ENCODE measurements at regions not wholly inside any gene's neighbourhood (a gene's known extent, or its start where the extent isn't known, plus 50 kb on each side); places are given as distances from the start of the nearest gene placed in this dataset.
A peak's percentile ranks its signal among the peaks of the same experiment; 100 is the strongest.

GRCh38 chr5:40288800-40289485, 390.8 kb upstream of the PTGER4 start:
- H3K27me3 Mint-ChIP-seq (ENCODE audit: low read depth) = peaks cover 10% of the 10 kb centered on the region
- no peak overlapping the region for H3K4me3 Mint-ChIP-seq (ENCODE audit: unreplicated experiment)
- no peaks in the 10 kb centered on the region for H3K9me3 Mint-ChIP-seq (ENCODE audit: low read depth)
- H3K36me3 Mint-ChIP-seq (ENCODE audit: low read depth) = no peaks in the 10 kb centered on the region
- no peak overlapping the region for H3K27ac Mint-ChIP-seq (ENCODE audit: unreplicated experiment)
- DNase-seq (ENCODE audit: low spot score) = no peak
- TF ChIP-seq, protein P1, sequence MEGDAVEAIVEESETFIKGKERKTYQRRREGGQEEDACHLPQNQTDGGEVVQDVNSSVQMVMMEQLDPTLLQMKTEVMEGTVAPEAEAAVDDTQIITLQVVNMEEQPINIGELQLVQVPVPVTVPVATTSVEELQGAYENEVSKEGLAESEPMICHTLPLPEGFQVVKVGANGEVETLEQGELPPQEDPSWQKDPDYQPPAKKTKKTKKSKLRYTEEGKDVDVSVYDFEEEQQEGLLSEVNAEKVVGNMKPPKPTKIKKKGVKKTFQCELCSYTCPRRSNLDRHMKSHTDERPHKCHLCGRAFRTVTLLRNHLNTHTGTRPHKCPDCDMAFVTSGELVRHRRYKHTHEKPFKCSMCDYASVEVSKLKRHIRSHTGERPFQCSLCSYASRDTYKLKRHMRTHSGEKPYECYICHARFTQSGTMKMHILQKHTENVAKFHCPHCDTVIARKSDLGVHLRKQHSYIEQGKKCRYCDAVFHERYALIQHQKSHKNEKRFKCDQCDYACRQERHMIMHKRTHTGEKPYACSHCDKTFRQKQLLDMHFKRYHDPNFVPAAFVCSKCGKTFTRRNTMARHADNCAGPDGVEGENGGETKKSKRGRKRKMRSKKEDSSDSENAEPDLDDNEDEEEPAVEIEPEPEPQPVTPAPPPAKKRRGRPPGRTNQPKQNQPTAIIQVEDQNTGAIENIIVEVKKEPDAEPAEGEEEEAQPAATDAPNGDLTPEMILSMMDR (IDR thresholded peaks at IDR 0.05) = peak; percentile 19
- H3K4me1 Mint-ChIP-seq (ENCODE audit: low read depth) = peaks cover 5% of the 10 kb centered on the region

DNA sequence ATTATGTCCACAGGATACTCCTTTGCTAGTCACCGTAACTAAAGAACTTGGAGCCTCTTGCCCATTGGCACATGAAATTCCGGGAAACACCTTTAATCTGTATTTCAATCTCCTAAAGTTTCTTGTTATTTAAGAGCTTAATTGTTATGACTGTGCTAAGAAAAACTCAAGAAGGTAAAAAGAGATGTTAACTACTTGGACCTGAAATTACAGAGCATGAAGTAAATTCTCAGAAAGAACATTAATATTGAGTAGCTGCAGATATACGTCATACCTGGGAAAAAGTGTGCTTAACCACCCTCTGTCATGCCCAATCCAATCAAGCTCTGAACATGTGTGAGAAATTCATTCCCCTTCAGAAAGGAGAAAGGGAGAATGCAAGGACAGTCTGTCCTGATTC, 394.9 kb upstream of the PTGER4 start:
- H3K27me3 Mint-ChIP-seq (ENCODE audit: low read depth) = peaks cover 9% of the 10 kb centered on the region

DNA sequence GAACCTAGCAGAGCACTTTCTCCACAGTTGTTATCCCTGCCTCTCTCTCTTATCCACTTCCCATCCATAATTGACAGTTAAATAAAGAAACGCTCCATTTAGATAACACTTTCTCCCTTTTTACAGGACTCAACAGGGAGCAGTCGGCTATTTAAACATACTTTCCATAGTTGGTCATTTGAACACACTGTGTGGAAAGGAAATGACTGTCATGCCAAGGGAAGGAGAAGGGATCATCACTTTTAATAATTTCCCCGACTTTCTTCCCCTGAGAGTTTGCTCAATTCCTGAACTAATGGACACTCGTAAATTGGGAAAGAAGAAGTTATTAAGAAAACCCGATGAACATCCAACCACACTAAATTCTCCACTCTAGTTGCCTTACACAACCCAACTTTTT, 400.8 kb upstream of the PTGER4 start:
- peaks cover 3% of the 10 kb centered on the region for H3K27me3 Mint-ChIP-seq (ENCODE audit: low read depth)
- DNase-seq (ENCODE audit: low spot score) = no peak
- H3K4me1 Mint-ChIP-seq (ENCODE audit: low read depth) = peaks cover 14% of the 10 kb centered on the region
- H3K36me3 Mint-ChIP-seq (ENCODE audit: low read depth) = no peaks in the 10 kb centered on the region
- H3K27ac Mint-ChIP-seq (ENCODE audit: unreplicated experiment) = no peak overlapping the region
- no peak overlapping the region for H3K4me3 Mint-ChIP-seq (ENCODE audit: unreplicated experiment)
- peaks cover 2% of the 10 kb centered on the region for H3K9me3 Mint-ChIP-seq (ENCODE audit: low read depth)
- TF ChIP-seq, protein P1 (IDR thresholded peaks at IDR 0.05) = no peak

More for the DNA sequence above, 394.9 kb upstream of the PTGER4 start:
- H3K4me1 Mint-ChIP-seq (ENCODE audit: low read depth) = no peaks in the 10 kb centered on the region
- no peak for DNase-seq (ENCODE audit: low spot score)
- H3K4me3 Mint-ChIP-seq (ENCODE audit: unreplicated experiment) = no peak overlapping the region
- peaks cover 2% of the 10 kb centered on the region for H3K9me3 Mint-ChIP-seq (ENCODE audit: low read depth)
- no peak overlapping the region for H3K27ac Mint-ChIP-seq (ENCODE audit: unreplicated experiment)
- no peaks in the 10 kb centered on the region for H3K36me3 Mint-ChIP-seq (ENCODE audit: low read depth)
- TF ChIP-seq, protein P1 (IDR thresholded peaks at IDR 0.05) = no peak

GRCh38 chr5:40277161-40277906, 402.4 kb upstream of the PTGER4 start:
- no peak for DNase-seq (ENCODE audit: low spot score)
- Mint-ChIP-seq H3K9me3 (ENCODE audit: low read depth) (peaks cover 2% of the 10 kb centered on the region), H3K4me1 (ENCODE audit: low read depth) (peaks cover 14% of the 10 kb centered on the region), H3K27me3 (ENCODE audit: low read depth) (peaks cover 4% of the 10 kb centered on the region), H3K4me3 (ENCODE audit: unreplicated experiment) (no peak overlapping the region), H3K27ac (ENCODE audit: unreplicated experiment) (no peak overlapping the region), H3K36me3 (ENCODE audit: low read depth) (no peaks in the 10 kb centered on the region)
- TF ChIP-seq, protein P1 (IDR thresholded peaks at IDR 0.05) = no peak

GRCh38 chr5:40276426-40277102, 403.2 kb upstream of the PTGER4 start:
- H3K27me3 Mint-ChIP-seq (ENCODE audit: low read depth) = peaks cover 4% of the 10 kb centered on the region
- peaks cover 14% of the 10 kb centered on the region for H3K4me1 Mint-ChIP-seq (ENCODE audit: low read depth)
- H3K27ac Mint-ChIP-seq (ENCODE audit: unreplicated experiment) = no peak overlapping the region
- no peak overlapping the region for H3K4me3 Mint-ChIP-seq (ENCODE audit: unreplicated experiment)
- TF ChIP-seq, protein P1 (IDR thresholded peaks at IDR 0.05) = no peak
- DNase-seq (ENCODE audit: low spot score) = no peak
- H3K9me3 Mint-ChIP-seq (ENCODE audit: low read depth) = peaks cover 2% of the 10 kb centered on the region
- H3K36me3 Mint-ChIP-seq (ENCODE audit: low read depth) = no peaks in the 10 kb centered on the region
